HG03280 (cell line): ENCODE measurements at regions not wholly inside any gene's neighbourhood (a gene's known extent, or its start where the extent isn't known, plus 50 kb on each side); places are given as distances from the start of the nearest gene placed in this dataset.
"Not testable (repeated sequence)": the region's sequence is repeated elsewhere in the genome, so short reads cannot be mapped to it uniquely, and the experiment has no call there.

Source experiments
- ATAC-seq: cut with Tn5 transposase; IDR thresholded peaks from one replicate; pipeline ENCODE4 v1.9.1; 2021; ENCODE audit warnings: mild to moderate bottlenecking, moderate library complexity; ENCODE audit not compliant: unreplicated experiment

- no peak for ATAC-seq
Measured at GRCh38 chr5:67960939-67961338, 254.6 kb upstream of the PIK3R1 start.

GRCh38 chr5:67957374-67957773, 258.2 kb upstream of the PIK3R1 start:
- no peak for ATAC-seq

- ATAC-seq: no peak
Measured at GRCh38 chr5:67954351-67954750, 261.2 kb upstream of the PIK3R1 start.

GRCh38 chr5:67942421-67942820, 273.1 kb upstream of the PIK3R1 start:
- ATAC-seq: no peak

- no peak for ATAC-seq
Measured at GRCh38 chr5:67941614-67942401, 273.7 kb upstream of the PIK3R1 start.

- ATAC-seq: no peak
Measured at GRCh38 chr5:67935908-67936566, 279.5 kb upstream of the PIK3R1 start.

- ATAC-seq: no peak
Measured at GRCh38 chr5:67934976-67935375, 280.6 kb upstream of the PIK3R1 start.

- ATAC-seq: no peak
Measured at GRCh38 chr5:67925511-67925910, 290.0 kb upstream of the PIK3R1 start.

- ATAC-seq: no peak
Measured at GRCh38 chr5:67921004-67921601, 294.5 kb upstream of the PIK3R1 start.

GRCh38 chr5:67919532-67919931, 296.0 kb upstream of the PIK3R1 start:
- not testable (repeated sequence) for ATAC-seq

GRCh38 chr5:67917561-67917960, 298.0 kb upstream of the PIK3R1 start:
- ATAC-seq: no peak

GRCh38 chr5:67910546-67910945, 305.0 kb upstream of the PIK3R1 start:
- ATAC-seq: no peak

- no peak for ATAC-seq
Measured at GRCh38 chr5:67908126-67908765, 307.3 kb upstream of the PIK3R1 start.

GRCh38 chr5:67904366-67904765, 311.2 kb upstream of the PIK3R1 start:
- ATAC-seq: no peak

- ATAC-seq: no peak
Measured at GRCh38 chr5:67903656-67904055, 311.9 kb upstream of the PIK3R1 start.

GRCh38 chr5:67903121-67903520, 312.4 kb upstream of the PIK3R1 start:
- ATAC-seq: no peak

GRCh38 chr5:67902497-67902830, 313.1 kb upstream of the PIK3R1 start:
- ATAC-seq: no peak

GRCh38 chr5:67901814-67902496, 313.6 kb upstream of the PIK3R1 start:
- ATAC-seq: no peak

GRCh38 chr5:67900514-67900913, 315.0 kb upstream of the PIK3R1 start:
- ATAC-seq: no peak

- ATAC-seq: no peak
Measured at GRCh38 chr5:67897980-67898379, 317.6 kb upstream of the PIK3R1 start.

- ATAC-seq: no peak
Measured at GRCh38 chr5:67897431-67897830, 318.1 kb upstream of the PIK3R1 start.
